ENCODE measurements at regions not wholly inside any gene's neighbourhood (a gene's known extent, or its start where the extent isn't known, plus 50 kb on each side); places are given as distances from the start of the nearest gene placed in this dataset.

- Histone ChIP-seq H3K23ac (ENCODE audit: low read length) (no peak overlapping the region), H3K9ac (ENCODE audit: low read length) (no peak overlapping the region), H3K18ac (ENCODE audit: low read length) (no peak overlapping the region), H2BK120ac (ENCODE audit: insufficient read depth, low read length, poor library complexity) (no peak overlapping the region), H3K36me3 (ENCODE audit: control insufficient read depth in 1 of 2, insufficient read depth in 2 of 2, low read length in 2 of 2) (no peaks in the 10 kb centered on the region), H2BK12ac (ENCODE audit: low read length) (no peak overlapping the region), H3K27me3 (ENCODE audit: insufficient read depth, low read length) (no peaks in the 10 kb centered on the region), H3K9me3 (ENCODE audit: insufficient read depth, low read depth, low read length) (no peaks in the 10 kb centered on the region), H3K14ac (ENCODE audit: low read length) (no peak overlapping the region), H4K8ac (ENCODE audit: low read depth, low read length) (no peak overlapping the region), H2AK5ac (ENCODE audit: low read length) (no peak overlapping the region), H2AFZ (ENCODE audit: insufficient read depth, low read length, poor library complexity) (no peak overlapping the region), H3K4me1 (ENCODE audit: control insufficient read depth in 1 of 2, insufficient read depth in 2 of 2, low read length in 2 of 2) (no peaks in the 10 kb centered on the region), H3K27ac (ENCODE audit: low read depth, low read length) (no peak overlapping the region), H3K79me1 (ENCODE audit: low read length) (no peaks in the 10 kb centered on the region), H4K12ac (ENCODE audit: low read depth, low read length) (no peak overlapping the region), H3K4me3 (ENCODE audit: low read depth, low read length) (no peak overlapping the region), H4K91ac (ENCODE audit: low read depth, low read length) (no peak overlapping the region), H3K4ac (ENCODE audit: low read depth, low read length) (no peak overlapping the region), H3K4me2 (ENCODE audit: low read length) (no peak overlapping the region), H2BK5ac (ENCODE audit: low read depth, low read length, poor library complexity) (no peak overlapping the region), H3K79me2 (ENCODE audit: control insufficient read depth, insufficient read depth, low read length, poor library complexity) (no peaks in the 10 kb centered on the region)
- no CpG with 5 or more reads among the region's 5 CpGs for WGBS (ENCODE audit: extremely low coverage, insufficient coverage, insufficient read length)
- DNase-seq = no peak
Observed at GRCh38 chr4:148822572-148823418, 380.6 kb upstream of the NR3C2 start.

GRCh38 chr4:148814030-148814429 is 371.8 kb upstream of the NR3C2 start:
- DNase-seq = no peak
- no peak overlapping the region for H2AFZ ChIP-seq (ENCODE audit: insufficient read depth, low read length, poor library complexity)
- H3K79me1 ChIP-seq (ENCODE audit: low read length) = no peaks in the 10 kb centered on the region
- no peak overlapping the region for H4K91ac ChIP-seq (ENCODE audit: low read depth, low read length)
- no peak overlapping the region for H3K4ac ChIP-seq (ENCODE audit: low read depth, low read length)
- H4K8ac ChIP-seq (ENCODE audit: low read depth, low read length) = no peak overlapping the region
- no peak overlapping the region for H3K4me2 ChIP-seq (ENCODE audit: low read length)
- H2BK5ac ChIP-seq (ENCODE audit: low read depth, low read length, poor library complexity) = no peak overlapping the region
- H3K4me3 ChIP-seq (ENCODE audit: low read depth, low read length) = no peak overlapping the region
- H3K9me3 ChIP-seq (ENCODE audit: insufficient read depth, low read depth, low read length) = no peaks in the 10 kb centered on the region
- H4K12ac ChIP-seq (ENCODE audit: low read depth, low read length) = no peak overlapping the region
- no peaks in the 10 kb centered on the region for H3K79me2 ChIP-seq (ENCODE audit: control insufficient read depth, insufficient read depth, low read length, poor library complexity)
- H3K23ac ChIP-seq (ENCODE audit: low read length) = no peak overlapping the region
- no peak overlapping the region for H3K9ac ChIP-seq (ENCODE audit: low read length)
- H3K4me1 ChIP-seq (ENCODE audit: control insufficient read depth in 1 of 2, insufficient read depth in 2 of 2, low read length in 2 of 2) = no peaks in the 10 kb centered on the region
- no peak overlapping the region for H3K14ac ChIP-seq (ENCODE audit: low read length)
- H3K36me3 ChIP-seq (ENCODE audit: control insufficient read depth in 1 of 2, insufficient read depth in 2 of 2, low read length in 2 of 2) = no peaks in the 10 kb centered on the region
- no CpG with 5 or more reads among the region's 1 CpG for WGBS (ENCODE audit: extremely low coverage, insufficient coverage, insufficient read length)
- no peaks in the 10 kb centered on the region for H3K27me3 ChIP-seq (ENCODE audit: insufficient read depth, low read length)
- H2AK5ac ChIP-seq (ENCODE audit: low read length) = no peak overlapping the region
- H2BK120ac ChIP-seq (ENCODE audit: insufficient read depth, low read length, poor library complexity) = no peak overlapping the region
- H3K27ac ChIP-seq (ENCODE audit: low read depth, low read length) = no peak overlapping the region
- no peak overlapping the region for H3K18ac ChIP-seq (ENCODE audit: low read length)
- H2BK12ac ChIP-seq (ENCODE audit: low read length) = no peak overlapping the region

- no peak for DNase-seq
- no peak overlapping the region for H4K8ac ChIP-seq (ENCODE audit: low read depth, low read length)
- H3K9ac ChIP-seq (ENCODE audit: low read length) = no peak overlapping the region
- no peaks in the 10 kb centered on the region for H3K79me2 ChIP-seq (ENCODE audit: control insufficient read depth, insufficient read depth, low read length, poor library complexity)
- no peak overlapping the region for H4K12ac ChIP-seq (ENCODE audit: low read depth, low read length)
- no peak overlapping the region for H3K18ac ChIP-seq (ENCODE audit: low read length)
- no peaks in the 10 kb centered on the region for H3K9me3 ChIP-seq (ENCODE audit: insufficient read depth, low read depth, low read length)
- no peaks in the 10 kb centered on the region for H3K27me3 ChIP-seq (ENCODE audit: insufficient read depth, low read length)
- H3K4me3 ChIP-seq (ENCODE audit: low read depth, low read length) = no peak overlapping the region
- H2BK12ac ChIP-seq (ENCODE audit: low read length) = no peak overlapping the region
- H2BK120ac ChIP-seq (ENCODE audit: insufficient read depth, low read length, poor library complexity) = no peak overlapping the region
- H3K79me1 ChIP-seq (ENCODE audit: low read length) = no peaks in the 10 kb centered on the region
- H3K14ac ChIP-seq (ENCODE audit: low read length) = no peak overlapping the region
- H3K4me2 ChIP-seq (ENCODE audit: low read length) = no peak overlapping the region
- H2AK5ac ChIP-seq (ENCODE audit: low read length) = no peak overlapping the region
- no peaks in the 10 kb centered on the region for H3K4me1 ChIP-seq (ENCODE audit: control insufficient read depth in 1 of 2, insufficient read depth in 2 of 2, low read length in 2 of 2)
- H3K27ac ChIP-seq (ENCODE audit: low read depth, low read length) = no peak overlapping the region
- H3K36me3 ChIP-seq (ENCODE audit: control insufficient read depth in 1 of 2, insufficient read depth in 2 of 2, low read length in 2 of 2) = no peaks in the 10 kb centered on the region
- no peak overlapping the region for H2BK5ac ChIP-seq (ENCODE audit: low read depth, low read length, poor library complexity)
- H3K4ac ChIP-seq (ENCODE audit: low read depth, low read length) = no peak overlapping the region
- no peak overlapping the region for H3K23ac ChIP-seq (ENCODE audit: low read length)
- no peak overlapping the region for H4K91ac ChIP-seq (ENCODE audit: low read depth, low read length)
- no peak overlapping the region for H2AFZ ChIP-seq (ENCODE audit: insufficient read depth, low read length, poor library complexity)
Observed at GRCh38 chr4:148813289-148813688, 371.1 kb upstream of the NR3C2 start.

GRCh38 chr4:148812101-148812500 is 369.9 kb upstream of the NR3C2 start:
- DNase-seq = no peak
- no peak overlapping the region for H4K91ac ChIP-seq (ENCODE audit: low read depth, low read length)
- H3K4me2 ChIP-seq (ENCODE audit: low read length) = no peak overlapping the region
- H2BK5ac ChIP-seq (ENCODE audit: low read depth, low read length, poor library complexity) = no peak overlapping the region
- no peak overlapping the region for H2BK120ac ChIP-seq (ENCODE audit: insufficient read depth, low read length, poor library complexity)
- no peak overlapping the region for H2AK5ac ChIP-seq (ENCODE audit: low read length)
- H3K4me3 ChIP-seq (ENCODE audit: low read depth, low read length) = no peak overlapping the region
- H3K14ac ChIP-seq (ENCODE audit: low read length) = no peak overlapping the region
- H3K4ac ChIP-seq (ENCODE audit: low read depth, low read length) = no peak overlapping the region
- H3K18ac ChIP-seq (ENCODE audit: low read length) = no peak overlapping the region
- H3K79me1 ChIP-seq (ENCODE audit: low read length) = no peaks in the 10 kb centered on the region
- no peak overlapping the region for H3K27ac ChIP-seq (ENCODE audit: low read depth, low read length)
- H3K27me3 ChIP-seq (ENCODE audit: insufficient read depth, low read length) = no peaks in the 10 kb centered on the region
- H3K9me3 ChIP-seq (ENCODE audit: insufficient read depth, low read depth, low read length) = no peaks in the 10 kb centered on the region
- no peak overlapping the region for H4K12ac ChIP-seq (ENCODE audit: low read depth, low read length)
- no peaks in the 10 kb centered on the region for H3K36me3 ChIP-seq (ENCODE audit: control insufficient read depth in 1 of 2, insufficient read depth in 2 of 2, low read length in 2 of 2)
- no peak overlapping the region for H2AFZ ChIP-seq (ENCODE audit: insufficient read depth, low read length, poor library complexity)
- H3K9ac ChIP-seq (ENCODE audit: low read length) = no peak overlapping the region
- no peaks in the 10 kb centered on the region for H3K4me1 ChIP-seq (ENCODE audit: control insufficient read depth in 1 of 2, insufficient read depth in 2 of 2, low read length in 2 of 2)
- no peaks in the 10 kb centered on the region for H3K79me2 ChIP-seq (ENCODE audit: control insufficient read depth, insufficient read depth, low read length, poor library complexity)
- H4K8ac ChIP-seq (ENCODE audit: low read depth, low read length) = no peak overlapping the region
- WGBS (ENCODE audit: extremely low coverage, insufficient coverage, insufficient read length) = no CpG with 5 or more reads among the region's 3 CpGs
- H2BK12ac ChIP-seq (ENCODE audit: low read length) = no peak overlapping the region
- no peak overlapping the region for H3K23ac ChIP-seq (ENCODE audit: low read length)

Measured in trophoblast cell (in vitro differentiated cells and primary cell).